K562 (cell line): ENCODE measurements at regions not wholly inside any gene's neighbourhood (a gene's known extent, or its start where the extent isn't known, plus 50 kb on each side); places are given as distances from the start of the nearest gene placed in this dataset.

ENCODE experiments used
- ATAC-seq: fragments of 200-7000 bp; cut with Tn5 transposase; 3 replicates; pipeline ENCODE4 v1.9.1; 2020; ENCODE audit warnings: moderate library complexity
- BruUV-seq: library from RNA; stranded (reverse); fragments of 400-500 nt; replicated peaks from 2 replicates; lab custom pipeline; 2021; lab: Mats Ljungman, UMichigan
- CTCF ChIA-PET: fragments of 300-600 bp; formaldehyde crosslinking; extraction: SDS; loops from one replicate; lab custom pipeline; 2021; ENCODE audit warnings: low intra/inter-chr PET ratio; lab: Yijun Ruan, JAX
- POLR2A ChIA-PET: fragments of 300-600, 350-650 bp; sonication (Branson Sonifier 250); formaldehyde crosslinking; extraction: SDS; loops from one replicate; lab custom pipeline; 2021; ENCODE audit warnings: antibody characterized with exemption, inconsistent platforms; lab: Yijun Ruan, JAX
- DNase-seq, 4 experiments: peaks; one replicate each; pipeline versions ENCODE4 v3.0.0 to v3.0.0-alpha.2; 2011 to 2018; ENCODE audit warnings: low spot score in 3 of 4, mixed read lengths in 3 of 4; ENCODE audit errors: extremely low read depth in 1 of 4
- FAIRE-seq: peaks from 2 replicates; lab custom pipeline; 2011; peaks lifted over from hg19 to GRCh38; lab: Jason Lieb, UNC
- H2AFZ ChIP-seq: 2 replicates; pipeline ENCODE4 v1.6.0; 2011; ENCODE audit warnings: low read depth, low read length, control low read depth, inconsistent platforms
- H3K27ac ChIP-seq: fragments of 200-600 bp; 3 replicates; pipeline ENCODE4 v1.8.0; 2011; ENCODE audit warnings: low read depth, mild to moderate bottlenecking, control low read depth, inconsistent platforms, low read length, moderate library complexity, mixed read lengths; ENCODE audit errors: extremely low read depth
- H3K27me3 ChIP-seq, 2 experiments: fragments of 300-600 bp in 1 of 2; 2 replicates in 1 of 2; 3 replicates in 1 of 2; pipeline versions ENCODE4 v1.6.0 to v1.8.0; 2011; ENCODE audit warnings: inconsistent platforms in 2 of 2, low read length in 2 of 2, mild to moderate bottlenecking in 1 of 2, mixed read lengths in 1 of 2, moderate library complexity in 1 of 2; ENCODE audit not compliant: control insufficient read depth in 2 of 2, insufficient read depth in 2 of 2
- H3K36me3 ChIP-seq: fragments of 300-600 bp; 3 replicates; pipeline ENCODE4 v1.8.0; 2011; ENCODE audit warnings: mild to moderate bottlenecking, low read length, inconsistent platforms; ENCODE audit not compliant: control insufficient read depth, insufficient read depth
- H3K4me1 ChIP-seq, 2 experiments: fragments of 200-600 bp in 1 of 2; replicated peaks in 1 of 2; 2 replicates in 1 of 2; 3 replicates in 1 of 2; pipeline versions ENCODE4 v1.5.1 to v1.8.0; 2011; ENCODE audit warnings: inconsistent platforms in 2 of 2, low read length in 2 of 2, mild to moderate bottlenecking in 1 of 2, mixed read lengths in 1 of 2, moderate library complexity in 1 of 2; ENCODE audit not compliant: control insufficient read depth in 2 of 2, insufficient read depth in 2 of 2
- H3K4me2 ChIP-seq: 2 replicates; pipeline ENCODE4 v1.6.1; 2011; ENCODE audit warnings: low read length, control low read depth, inconsistent platforms, mixed read lengths; ENCODE audit not compliant: insufficient read depth
- H3K4me3 ChIP-seq: fragments of 200-600 bp; sonication (generic), shearing (Covaris generic); 2 replicates; pipeline ENCODE4 v1.5.1; 2016; ENCODE audit warnings: control low read depth, inconsistent platforms
- H3K79me2 ChIP-seq: fragments of 200-600 bp; 3 replicates; pipeline ENCODE4 v1.8.0; 2011; ENCODE audit warnings: low read length, inconsistent platforms; ENCODE audit not compliant: control insufficient read depth, insufficient read depth
- H3K9ac ChIP-seq, 2 experiments: 2 replicates each; pipeline versions ENCODE4 v1.6.0 to v1.6.1; 2011; ENCODE audit warnings: low read depth in 2 of 2, low read length in 2 of 2, control low read depth in 1 of 2, inconsistent platforms in 1 of 2, mild to moderate bottlenecking in 1 of 2, mixed read lengths in 1 of 2; ENCODE audit not compliant: insufficient read depth in 1 of 2
- H3K9me1 ChIP-seq: one replicate; pipeline ENCODE4 v1.6.0; 2011; ENCODE audit warnings: inconsistent platforms, mild to moderate bottlenecking, low read length, moderate library complexity; ENCODE audit not compliant: control insufficient read depth, insufficient read depth
- H3K9me3 ChIP-seq: replicated peaks from 2 replicates; pipeline ENCODE4 v1.5.1; 2011; ENCODE audit warnings: low read depth, low read length, inconsistent platforms; ENCODE audit not compliant: control insufficient read depth, insufficient read depth
- H4K20me1 ChIP-seq: replicated peaks from 2 replicates; pipeline ENCODE4 v1.6.1; 2011; ENCODE audit warnings: low read length, inconsistent platforms, mixed read lengths; ENCODE audit not compliant: control insufficient read depth, insufficient read depth
- CHD1 ChIP-seq: fragments of 200-600 bp; sonication (generic); IDR thresholded peaks from one replicate; pipeline ENCODE4 v1.6.1; 2012; ENCODE audit warnings: mild to moderate bottlenecking, moderate library complexity, low read length, inconsistent platforms
- CUX1 ChIP-seq: fragments of 200-800 bp; sonication (Bioruptor generic); IDR thresholded peaks from 2 replicates; pipeline ENCODE4 v1.6.1; 2016; ENCODE audit warnings: missing genetic modification characterization, missing compliant biosample characterization
- KDM1A ChIP-seq, 2 experiments: fragments of 450-650 bp; IDR thresholded peaks; 2 replicates each; pipeline ENCODE4 v1.6.1; 2016; ENCODE audit warnings: mild to moderate bottlenecking in 2 of 2
- POLR2H ChIP-seq: IDR thresholded peaks from 2 replicates; pipeline ENCODE4 v1.6.1; 2016; ENCODE audit warnings: missing genetic modification characterization, low read depth, mild to moderate bottlenecking, control low read depth, missing compliant biosample characterization, moderate library complexity
- ZNF232 ChIP-seq: sonication (generic); formaldehyde crosslinking; IDR thresholded peaks from 2 replicates; pipeline ENCODE4 v1.8.0; 2022; ENCODE audit warnings: mild to moderate bottlenecking, missing genetic modification reagents
- ZNF445 ChIP-seq: fragments of 250-450 bp; sonication (Bioruptor Pico); IDR thresholded peaks from 2 replicates; pipeline ENCODE4 v1.4.0; 2020; ENCODE audit warnings: low read depth, mild to moderate bottlenecking, moderate library complexity
- ZNF551 ChIP-seq: fragments of 250-450 bp; sonication (Bioruptor Pico); IDR thresholded peaks from 2 replicates; pipeline ENCODE4 v1.5.0; 2021; ENCODE audit warnings: mild to moderate bottlenecking, moderate library complexity
- in situ Hi-C: fragments of 300-500 bp; cut with MboI; formaldehyde crosslinking; loops from 4 replicates; pipeline ENCODE4 v1.15.0; 2018; ENCODE audit warnings: inconsistent platforms, mixed read lengths
- intact Hi-C: fragments of 100-400 bp; cut with micrococcal nuclease; formaldehyde crosslinking; loops from 2 replicates; pipeline ENCODE4 v1.14.2; 2022
- TF ChIP-seq, protein P1 (sequence below): sonication (generic); formaldehyde crosslinking; IDR thresholded peaks from 2 replicates; pipeline ENCODE4 v1.9.0; 2022; ENCODE audit warnings: mild to moderate bottlenecking, missing genetic modification reagents

DNA sequence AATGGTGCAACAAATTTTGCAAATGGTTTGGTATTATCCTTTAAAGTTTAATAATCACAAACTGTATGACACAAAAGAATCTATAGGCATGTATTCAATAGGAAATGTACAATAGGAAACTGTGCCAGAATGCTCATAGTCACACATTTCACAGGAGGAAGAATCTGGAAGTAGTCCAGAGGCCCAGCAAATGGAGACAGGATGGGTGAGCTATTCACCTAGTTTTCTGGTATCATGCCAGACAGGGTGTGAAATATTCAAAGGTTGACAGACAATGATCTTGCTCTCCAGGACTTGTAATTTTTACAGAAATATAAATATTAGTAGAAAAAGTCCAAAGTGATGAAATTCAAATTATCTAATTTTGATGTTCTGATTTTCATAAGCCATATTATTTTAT is 520.1 kb upstream of the IMPG1 start:
- no peaks in the 10 kb centered on the region for H4K20me1 ChIP-seq
- no TSS peak for BruUV-seq
- no peak overlapping the region for H3K4me2 ChIP-seq
- ChIA-PET CTCF (no interaction called here), POLR2A (no interaction called here)
- TF ChIP-seq CUX1 (CRISPR knock-in tag) (no peak), POLR2H (tag) (no peak), KDM1A (IDR thresholded peaks at IDR 0.05) (no peak), ZNF551 (CRISPR knock-in tag) (no peak), CHD1 (no peak), ZNF232 (CRISPR knock-in tag) (no peak), ZNF445 (CRISPR knock-in tag) (no peak)
- TF ChIP-seq, protein P1, sequence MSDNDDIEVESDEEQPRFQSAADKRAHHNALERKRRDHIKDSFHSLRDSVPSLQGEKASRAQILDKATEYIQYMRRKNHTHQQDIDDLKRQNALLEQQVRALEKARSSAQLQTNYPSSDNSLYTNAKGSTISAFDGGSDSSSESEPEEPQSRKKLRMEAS (CRISPR knock-in tag), result no peak
- FAIRE-seq, result no peak
- DNase-seq, result no peak
- H3K79me2 ChIP-seq, result no peaks in the 10 kb centered on the region
- in situ Hi-C loops, result no loop called here
- no peaks in the 10 kb centered on the region for H3K36me3 ChIP-seq
- no peak overlapping the region for H3K27ac ChIP-seq
- intact Hi-C loops, result no loop called here
- no peak for ATAC-seq
- H3K9me1 ChIP-seq, result no peaks in the 10 kb centered on the region
- no peak overlapping the region for H2AFZ ChIP-seq
- no peaks in the 10 kb centered on the region for H3K4me1 ChIP-seq
- no peaks in the 10 kb centered on the region for H3K27me3 ChIP-seq
- H3K4me3 ChIP-seq, result no peak overlapping the region
- H3K9ac ChIP-seq, result no peak overlapping the region
- no peaks in the 10 kb centered on the region for H3K9me3 ChIP-seq
